Forelimb muscle (tissue), 1 donor: ENCODE measurements at regions not wholly inside any gene's neighbourhood (a gene's known extent, or its start where the extent isn't known, plus 50 kb on each side); places are given as distances from the start of the nearest gene placed in this dataset.
"Not testable (repeated sequence)": the region's sequence is repeated elsewhere in the genome, so short reads cannot be mapped to it uniquely, and the experiment has no call there.

Source experiments
- DNase-seq: peaks from one replicate; pipeline ENCODE4 v3.0.0-alpha.2; 2013; ENCODE audit warnings: low read depth

DNA sequence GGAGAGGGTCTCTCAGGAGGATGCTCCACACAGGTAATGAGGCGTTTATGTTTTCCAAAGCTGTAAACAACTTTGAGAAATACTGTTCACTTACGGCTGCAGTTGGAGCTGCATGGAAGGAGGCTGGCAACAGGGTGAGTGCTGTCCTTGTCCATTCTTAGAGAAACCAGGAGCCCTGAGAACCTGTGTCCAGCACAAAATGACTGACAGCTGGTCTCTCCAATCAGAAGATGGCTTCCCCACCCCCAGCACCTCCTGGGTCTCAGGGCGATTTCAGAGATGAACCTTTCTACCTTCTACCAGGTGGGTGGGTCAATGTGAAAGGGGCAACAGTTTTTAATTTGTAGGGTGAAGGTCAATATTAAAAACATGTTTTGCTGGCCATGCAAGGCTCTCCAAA is 353.6 kb downstream of the NPHP4 start:
- no peak for DNase-seq

DNA sequence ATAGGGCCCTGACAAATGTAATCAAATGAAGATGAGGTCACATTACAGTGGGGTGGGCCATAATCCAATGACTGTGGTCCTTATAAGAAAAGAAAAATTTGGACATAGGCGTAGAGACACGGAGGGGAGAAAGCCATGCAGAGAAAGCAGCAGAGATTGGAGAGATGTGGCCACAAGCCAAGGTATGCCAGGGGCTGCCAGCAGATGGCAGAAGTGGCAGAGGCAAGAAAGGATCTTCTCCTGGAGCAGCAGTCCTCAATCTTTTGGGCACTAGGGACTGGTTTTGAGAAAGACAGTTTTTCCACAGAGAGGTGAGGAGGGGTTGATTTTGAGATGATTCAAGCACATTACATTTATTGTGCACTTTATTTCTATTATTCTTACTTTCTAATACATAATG is 355.1 kb downstream of the NPHP4 start:
- no peak for DNase-seq

DNA sequence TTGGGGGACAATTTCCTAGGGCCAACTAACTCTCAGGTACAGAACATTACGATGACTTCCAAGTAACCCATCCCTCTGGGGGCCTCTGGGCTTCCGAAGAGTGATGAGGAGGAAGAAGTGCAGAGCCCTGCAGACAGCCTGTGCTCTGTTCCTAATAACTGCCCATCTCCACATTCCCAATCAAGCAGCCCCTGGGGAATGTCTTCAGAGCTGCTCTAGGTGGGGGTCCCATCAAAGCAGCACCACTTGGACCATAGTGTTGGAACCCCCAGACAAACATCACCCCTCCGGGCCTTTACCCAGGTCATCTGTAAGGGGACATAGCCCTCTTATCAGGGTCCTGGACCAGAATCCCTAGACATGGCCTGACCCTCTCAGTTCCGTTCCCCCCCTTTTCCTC is 357.3 kb downstream of the NPHP4 start:
- no peak for DNase-seq

DNA sequence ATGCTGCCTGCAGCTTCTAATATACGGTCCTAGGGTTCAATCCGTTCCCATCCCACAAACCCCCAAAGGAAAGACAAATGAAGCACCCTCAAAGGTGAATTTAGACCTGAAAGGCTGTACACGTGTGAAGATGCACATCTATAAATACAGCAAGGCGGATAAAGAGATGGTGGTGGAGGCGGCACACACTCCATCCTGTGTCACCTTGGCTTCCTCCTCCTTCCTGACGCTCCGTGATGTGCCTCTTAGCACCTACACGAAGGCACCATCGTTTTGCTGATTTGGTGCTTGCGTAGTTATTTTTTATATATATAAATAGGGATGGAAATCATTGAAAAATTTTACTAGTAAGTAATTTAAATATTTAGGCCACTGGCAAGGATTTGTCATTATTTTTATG is 359.4 kb downstream of the NPHP4 start:
- no peak for DNase-seq

- no peak for DNase-seq
Observed at GRCh38 chr1:5632224-5632623, 360.0 kb downstream of the NPHP4 start.

DNA sequence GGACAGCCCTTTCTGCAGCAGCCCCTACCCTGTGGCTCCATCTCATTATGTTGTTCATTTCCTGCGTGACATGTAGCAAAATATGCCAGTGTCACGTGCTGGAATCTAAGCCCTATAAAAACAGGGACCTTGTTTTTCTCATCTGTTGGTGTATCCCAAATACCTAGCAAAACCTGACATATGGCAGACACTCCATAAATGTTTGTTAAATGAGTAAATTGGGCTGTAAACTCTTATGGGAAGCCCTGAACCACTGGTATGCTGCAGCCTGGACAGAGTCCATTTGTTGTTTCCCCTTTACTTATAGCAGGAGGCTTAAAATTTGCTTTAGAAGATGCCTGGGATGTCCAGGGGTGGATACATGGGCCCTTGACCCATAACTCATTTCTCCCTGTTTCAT is 363.8 kb downstream of the NPHP4 start:
- no peak for DNase-seq

DNA sequence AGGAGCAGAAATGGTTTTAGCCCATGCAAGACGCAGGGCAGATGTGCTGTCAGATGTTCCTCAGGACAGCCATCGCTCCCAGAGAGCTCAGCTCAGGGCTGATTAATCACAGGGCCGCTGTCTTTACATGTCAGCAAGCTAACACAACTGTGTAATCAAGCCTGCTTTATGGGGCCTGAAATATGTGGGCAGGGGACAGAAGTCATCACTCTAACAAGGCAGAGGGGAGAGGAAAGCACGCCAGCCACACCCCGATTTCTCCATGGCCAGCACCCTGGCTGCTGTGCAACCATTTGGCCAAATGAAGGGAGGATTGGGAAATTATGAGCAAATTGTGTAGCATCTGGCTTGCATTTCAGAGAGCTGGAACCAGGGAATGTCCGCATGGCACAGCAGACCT is 368.8 kb downstream of the NPHP4 start:
- no peak for DNase-seq

- no peak for DNase-seq
Observed at GRCh38 chr1:5622412-5622811, 369.8 kb downstream of the NPHP4 start.

GRCh38 chr1:5621692-5622091 is 370.5 kb downstream of the NPHP4 start:
- no peak for DNase-seq

DNA sequence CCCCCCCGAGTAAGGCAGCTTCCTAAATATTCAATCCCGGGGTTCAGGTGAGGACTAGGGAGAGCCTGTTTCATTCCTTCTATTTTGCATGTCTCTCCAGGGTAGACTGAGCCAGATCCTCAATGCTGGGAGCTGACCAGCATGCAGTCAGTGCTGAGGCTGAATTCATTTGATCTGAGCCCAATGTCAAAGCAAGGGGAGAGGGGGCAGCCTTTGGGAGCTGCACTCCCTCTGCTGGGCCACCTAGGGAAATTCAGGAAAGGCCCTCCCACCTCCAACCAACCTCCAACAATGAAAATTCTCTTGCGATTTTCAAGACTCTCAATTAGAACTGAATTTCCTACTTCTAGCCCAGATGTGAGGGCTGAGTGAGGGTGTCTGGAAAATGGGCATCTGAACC is 371.2 kb downstream of the NPHP4 start:
- DNase-seq = no peak

DNA sequence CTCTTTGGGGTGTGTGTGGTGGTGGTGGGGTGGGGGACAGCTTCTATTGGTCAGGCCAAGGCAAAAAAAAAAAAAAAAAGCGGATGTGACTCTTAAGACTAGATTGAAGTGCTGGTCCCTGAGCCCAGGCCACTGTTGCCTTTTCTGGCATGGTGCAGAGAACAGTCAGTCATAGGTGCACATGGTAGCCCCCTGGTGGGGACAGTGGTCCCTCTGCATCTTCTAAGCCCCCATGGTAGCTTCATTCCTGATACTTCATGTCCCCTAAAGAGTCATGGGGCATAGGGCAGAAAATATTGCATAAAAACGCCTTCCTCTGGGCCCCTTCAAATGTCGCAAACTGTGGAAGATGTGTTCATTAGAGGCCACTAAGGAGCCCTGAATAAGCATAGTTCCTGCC is 371.8 kb downstream of the NPHP4 start:
- no peak for DNase-seq

DNA sequence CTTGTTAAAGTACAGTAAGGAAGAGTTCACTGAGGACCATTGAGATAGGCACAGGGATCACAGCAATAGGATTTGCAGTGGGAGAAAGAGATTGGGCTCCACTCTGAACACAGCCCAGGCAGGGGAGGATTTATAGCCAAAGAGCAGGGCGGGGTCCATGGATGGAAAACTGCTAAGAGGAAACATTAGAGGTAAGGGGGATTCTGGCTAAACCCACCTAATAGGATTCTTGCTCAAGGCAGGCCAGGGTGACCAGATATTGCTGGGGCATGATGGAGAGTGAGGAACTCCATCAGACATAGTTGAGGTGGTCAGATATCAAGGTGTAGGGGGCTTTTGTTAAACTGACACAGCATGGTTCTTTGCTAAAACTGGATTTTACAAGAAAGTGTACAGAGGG is 372.8 kb downstream of the NPHP4 start:
- DNase-seq = no peak

DNA sequence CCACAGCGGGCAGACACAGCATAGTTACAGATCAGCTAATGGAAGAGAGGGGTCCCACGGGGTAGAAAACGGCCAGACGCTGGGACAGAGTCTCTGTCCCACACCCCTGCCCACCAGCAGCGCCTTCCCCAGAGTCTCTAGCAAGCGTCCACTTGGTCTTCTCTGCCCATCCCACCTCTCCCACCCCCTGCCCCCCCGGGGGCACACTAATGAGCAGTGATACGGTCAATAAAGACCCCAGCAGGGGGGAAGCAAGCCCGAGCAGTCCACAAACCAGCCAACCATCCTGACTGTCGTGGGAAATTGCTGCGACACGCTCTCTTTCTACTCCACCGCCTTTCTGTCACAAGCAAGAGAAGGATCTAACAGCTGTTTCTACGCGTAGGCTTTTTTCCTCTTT is 374.7 kb downstream of the NPHP4 start:
- no peak for DNase-seq

DNA sequence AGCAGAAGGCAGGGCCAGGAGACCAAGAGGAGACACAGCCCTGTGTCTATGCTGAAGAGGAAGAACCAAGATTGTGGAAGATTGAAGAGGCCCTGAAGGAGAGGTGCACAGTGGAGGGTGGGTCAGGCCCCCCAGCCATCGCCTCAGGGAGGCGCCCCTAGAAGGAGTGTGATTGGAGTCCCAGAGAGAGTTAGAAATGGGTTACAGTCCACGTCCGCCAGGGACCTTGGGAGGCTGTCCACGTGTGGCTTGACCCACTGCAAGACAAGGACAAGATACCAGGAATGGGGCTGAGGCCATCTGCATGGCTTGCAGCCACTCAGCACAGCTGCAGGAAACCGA is 375.1 kb downstream of the NPHP4 start:
- no peak for DNase-seq

DNA sequence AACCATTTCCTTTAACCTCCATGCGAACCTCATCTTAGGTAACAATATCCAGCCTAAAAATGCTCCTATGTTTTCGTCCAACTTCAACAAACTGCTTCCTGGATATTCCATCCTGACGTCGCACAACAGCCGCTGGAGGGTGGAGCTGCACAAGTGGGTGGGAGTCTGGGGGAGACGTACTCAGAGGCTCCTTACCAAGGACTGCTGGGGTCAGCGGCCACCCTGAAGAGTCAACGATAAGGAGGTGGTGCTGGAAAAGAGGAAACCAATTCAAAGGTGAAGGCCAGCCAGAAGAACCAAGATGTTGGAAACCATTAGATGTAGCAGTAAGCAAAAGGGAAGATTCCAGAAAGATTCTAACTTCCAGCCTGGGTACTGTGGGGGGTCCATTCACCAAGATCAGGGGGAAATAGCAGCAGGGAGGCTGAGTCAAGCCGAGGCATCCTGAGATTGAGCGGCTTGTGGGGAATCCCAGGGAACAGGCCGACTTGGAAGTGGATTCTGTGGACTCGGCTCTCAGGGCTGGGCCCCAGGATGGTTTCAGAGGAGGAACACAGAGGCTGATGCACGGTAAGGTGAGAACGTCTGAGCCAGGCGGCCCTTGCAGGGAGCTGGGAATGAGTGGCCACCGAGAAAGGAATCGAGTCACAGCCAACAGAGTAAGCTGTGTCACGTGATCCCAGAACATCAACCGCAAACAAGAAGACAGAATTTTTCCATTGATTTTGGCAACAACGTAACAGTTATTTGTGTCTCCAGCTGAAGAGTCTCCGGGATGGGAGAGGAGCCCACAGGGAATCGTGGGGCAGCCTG is 375.7 kb downstream of the NPHP4 start:
- DNase-seq = no peak

GRCh38 chr1:5615076-5615475 is 377.1 kb downstream of the NPHP4 start:
- no peak for DNase-seq

DNA sequence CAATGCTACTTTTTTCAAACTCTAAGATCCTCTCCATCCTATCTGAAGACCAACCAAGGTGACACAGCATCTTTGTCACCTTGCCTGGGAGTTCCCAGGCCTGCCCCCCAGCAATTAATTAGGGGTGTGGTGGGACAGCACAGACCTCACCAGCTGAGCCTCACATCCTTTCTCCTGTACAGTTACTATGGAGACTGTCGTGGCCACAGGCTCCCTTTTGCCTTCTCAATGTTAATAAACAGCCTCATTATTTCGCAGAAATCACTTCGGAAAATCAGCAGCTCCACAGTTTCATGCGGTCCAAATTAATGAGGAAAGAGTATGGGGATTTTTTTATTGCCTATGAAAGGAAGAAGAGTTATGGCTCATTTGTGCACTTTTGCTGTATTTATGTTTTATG is 378.3 kb downstream of the NPHP4 start:
- DNase-seq = no peak

DNA sequence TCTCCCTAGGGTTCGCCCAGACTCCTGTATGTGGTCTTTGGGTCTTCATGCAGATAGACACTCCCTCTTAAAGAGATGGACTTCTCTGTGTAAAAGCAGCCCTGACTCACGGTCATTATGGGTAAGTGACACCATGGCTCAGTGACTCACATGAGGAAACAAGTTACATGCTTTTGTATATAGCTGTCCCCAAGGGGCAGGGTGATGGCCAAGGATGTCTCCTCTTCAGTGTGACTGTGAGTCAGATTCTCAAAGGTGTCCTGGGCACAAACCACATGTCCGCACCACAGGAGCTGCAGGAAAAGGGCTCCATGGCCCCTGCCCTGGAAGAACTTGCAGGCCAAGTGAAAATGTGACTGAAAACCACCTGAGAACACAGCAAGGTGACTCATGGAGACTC is 380.4 kb downstream of the NPHP4 start:
- no peak for DNase-seq

DNA sequence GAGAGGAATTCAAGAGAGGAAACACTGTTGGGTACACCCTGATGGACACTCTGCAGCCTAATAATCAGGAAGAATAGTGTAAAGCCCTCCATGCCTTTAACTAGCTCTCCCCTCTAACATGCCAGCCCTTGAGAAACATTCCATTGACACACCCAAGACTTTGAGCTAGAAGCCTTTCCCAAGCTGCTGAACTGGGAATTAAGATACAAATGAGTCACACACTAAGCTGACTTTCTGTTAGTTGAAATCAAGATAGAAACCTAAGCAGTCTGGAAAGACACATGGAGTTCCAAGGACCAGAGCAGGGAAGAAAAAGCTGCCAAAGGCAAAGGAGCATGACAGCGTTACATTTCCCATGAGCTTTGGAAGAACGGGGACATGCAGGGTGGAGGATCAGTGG is 380.8 kb downstream of the NPHP4 start:
- DNase-seq = no peak

DNA sequence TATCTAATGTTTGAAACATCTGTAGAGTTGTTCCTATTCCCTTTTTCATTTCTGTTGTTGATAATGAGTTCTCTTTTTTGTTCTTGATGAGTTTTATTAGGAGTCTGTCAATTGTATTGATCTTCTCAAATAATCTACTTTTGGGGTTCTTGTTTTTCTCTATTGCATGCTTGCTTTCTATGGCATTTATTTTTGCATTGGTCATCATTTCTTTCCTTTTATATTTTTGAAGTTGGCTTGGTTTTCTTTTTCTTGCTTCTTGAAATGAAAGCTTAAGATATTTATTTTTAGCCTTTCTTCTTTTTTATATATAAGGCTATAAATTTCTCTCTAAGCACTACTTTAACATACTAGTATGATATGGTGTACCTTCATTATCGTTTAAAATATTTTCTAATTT is 381.8 kb downstream of the NPHP4 start:
- DNase-seq = no peak

DNA sequence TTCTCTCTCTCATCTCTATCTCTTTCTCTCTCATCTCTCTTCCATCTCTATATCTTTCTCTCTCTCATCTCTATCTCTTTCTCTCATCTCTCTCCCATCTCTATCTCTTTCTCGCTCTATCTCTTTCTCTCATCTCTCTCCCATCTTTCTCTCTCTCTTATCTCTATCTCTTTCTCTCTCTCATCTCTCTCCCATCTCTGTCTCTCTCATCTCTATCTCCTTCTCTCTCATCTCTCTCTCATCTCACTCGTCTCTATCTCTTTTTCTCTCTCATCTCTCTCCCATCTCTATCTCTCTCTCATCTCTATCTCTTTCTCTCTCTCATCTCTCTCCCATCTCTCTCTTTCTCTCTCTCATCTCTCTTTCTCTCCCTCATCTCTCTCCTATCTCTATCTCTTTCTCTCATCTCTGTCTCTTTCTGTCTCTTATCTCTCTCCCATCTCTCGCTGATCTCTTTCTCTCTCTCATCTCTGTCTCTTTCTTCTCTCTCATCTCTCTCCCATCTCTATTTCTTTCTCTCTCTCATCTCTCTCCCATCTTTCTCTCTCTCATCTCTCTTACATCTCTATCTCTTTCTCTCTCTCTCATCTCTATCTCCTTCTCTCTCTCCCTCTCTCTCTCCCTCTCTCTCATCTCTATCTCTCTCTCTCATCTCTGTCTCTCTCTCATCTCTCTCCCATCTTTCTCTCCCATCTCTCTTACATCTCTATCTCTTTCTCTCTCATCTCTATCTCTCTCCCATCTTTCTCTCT is 388.7 kb downstream of the NPHP4 start:
- no peak for DNase-seq

GRCh38 chr1:5602718-5603117 is 389.5 kb downstream of the NPHP4 start:
- not testable (repeated sequence) for DNase-seq

- no peak for DNase-seq
Observed at GRCh38 chr1:5601516-5601915, 390.7 kb downstream of the NPHP4 start.

DNA sequence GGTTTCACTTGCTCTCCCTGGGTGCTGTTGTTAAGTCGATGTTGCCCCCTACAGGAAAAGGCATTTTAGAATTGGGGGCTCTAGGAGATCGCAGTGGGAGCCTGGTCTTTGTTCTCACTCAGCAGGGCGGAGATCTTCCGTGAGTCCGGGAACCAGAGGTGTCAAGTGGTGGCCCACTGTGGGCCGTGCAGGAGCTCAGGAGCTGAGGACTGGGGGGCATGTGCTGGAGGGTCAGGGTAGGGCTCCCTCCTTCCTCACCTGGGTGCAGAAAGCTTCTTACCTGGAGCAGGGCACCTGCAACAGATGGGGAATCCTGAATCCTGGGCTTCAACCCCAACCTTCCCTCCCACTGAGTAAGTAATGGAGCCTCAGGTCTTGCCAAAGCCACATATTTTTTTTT is 392.7 kb downstream of the NPHP4 start:
- DNase-seq = no peak
